ENCODE measurements at regions not wholly inside any gene's neighbourhood (a gene's known extent, or its start where the extent isn't known, plus 50 kb on each side); places are given as distances from the start of the nearest gene placed in this dataset.

- TF ChIP-seq CTCF (IDR thresholded peaks at IDR 0.05) (no peak), EZH2 (IDR thresholded peaks at IDR 0.05) (no peak), EZH2phosphoT487 (IDR thresholded peaks at IDR 0.05) (no peak)
Observed at GRCh38 chr13:87536499-87536898, 134.7 kb upstream of the SLITRK5 start.

Measured in neural progenitor cell (in vitro differentiated cells).